ENCODE measurements at regions not wholly inside any gene's neighbourhood (a gene's known extent, or its start where the extent isn't known, plus 50 kb on each side); places are given as distances from the start of the nearest gene placed in this dataset.
A peak's percentile ranks its signal among the peaks of the same experiment; 100 is the strongest.

- WGBS (ENCODE audit: insufficient coverage), result 93% methylated on average over 6 of the region's 6 CpGs
- TF ChIP-seq CTCF (IDR thresholded peaks at IDR 0.05), result no peak
- intact Hi-C loops (cut with micrococcal nuclease), result no loop called here
- H3K27me3 Mint-ChIP-seq (ENCODE audit: low read depth in 3 of 3), result peaks cover 0 to 5% (median 2%) of the 10 kb centered on the region in 3 donors
- peak overlapping the region in 1 of 2 donors; percentile 72 for H3K27ac ChIP-seq (ENCODE audit: low read depth in 1 of 2, low read length in 2 of 2)
- H3K4me3 ChIP-seq (replicated peaks in 1 of 3; ENCODE audit: low read depth in 2 of 3, low read length in 3 of 3), result no peak overlapping the region
- H3K4me1 ChIP-seq (ENCODE audit: control insufficient read depth in 1 of 2, insufficient read depth in 2 of 2, low read length in 2 of 2), result peaks cover 37 to 44% of the 10 kb centered on the region in 2 donors
- peak overlapping the region in 4 of 7 donors; percentile 70 to 89 (median 80) for H3K27ac Mint-ChIP-seq
- H2AFZ ChIP-seq (ENCODE audit: insufficient read depth, low read depth, low read length, poor library complexity, severe bottlenecking), result peak overlapping the region; percentile 77
- no peaks in the 10 kb centered on the region for H3K36me3 ChIP-seq (replicated peaks in 1 of 2; ENCODE audit: control insufficient read depth in 1 of 2, insufficient read depth in 2 of 2, low read length in 2 of 2)
- H4K20me1 ChIP-seq (ENCODE audit: insufficient read depth, low read length), result no peaks in the 10 kb centered on the region
- H3K9me3 ChIP-seq (replicated peaks in 1 of 2; ENCODE audit: control insufficient read depth in 1 of 2, insufficient read depth in 1 of 2, low read length in 2 of 2), result no peaks in the 10 kb centered on the region
- H3K79me2 ChIP-seq (ENCODE audit: insufficient read depth, low read length), result no peaks in the 10 kb centered on the region
- no peak overlapping the region for H3K4me3 Mint-ChIP-seq
- peaks cover 47% of the 10 kb centered on the region for H3K4me1 Mint-ChIP-seq
- peaks cover 6 to 8% of the 10 kb centered on the region in 2 donors for H3K36me3 Mint-ChIP-seq
- peak overlapping the region; percentile 32 for H3K9ac ChIP-seq (ENCODE audit: insufficient read depth, low read length, poor library complexity, severe bottlenecking)
- peaks cover 0 to 9% (median 3%) of the 10 kb centered on the region in 7 donors for H3K9me3 Mint-ChIP-seq
- no peaks in the 10 kb centered on the region for H3K27me3 ChIP-seq (ENCODE audit: control insufficient read depth in 2 of 2, insufficient read depth in 2 of 2, low read length in 2 of 2)
- peak in 1 of 3 donors; percentile 43 for DNase-seq
- no peak overlapping the region for H3K4me2 ChIP-seq (replicated peaks; ENCODE audit: extremely low read depth, low read length, poor library complexity, severe bottlenecking)
These were observed 253.6 kb upstream of the IRF2BP2 start for GRCh38 chr1:234863551-234863971.

- Histone ChIP-seq H3K27me3 (ENCODE audit: control insufficient read depth in 2 of 2, insufficient read depth in 2 of 2, low read length in 2 of 2) (no peaks in the 10 kb centered on the region), H4K20me1 (ENCODE audit: insufficient read depth, low read length) (no peaks in the 10 kb centered on the region), H3K36me3 (replicated peaks in 1 of 2; ENCODE audit: control insufficient read depth in 1 of 2, insufficient read depth in 2 of 2, low read length in 2 of 2) (no peaks in the 10 kb centered on the region), H3K9ac (ENCODE audit: insufficient read depth, low read length, poor library complexity, severe bottlenecking) (peak overlapping the region; percentile 32), H3K79me2 (ENCODE audit: insufficient read depth, low read length) (no peaks in the 10 kb centered on the region), H3K9me3 (replicated peaks in 1 of 2; ENCODE audit: control insufficient read depth in 1 of 2, insufficient read depth in 1 of 2, low read length in 2 of 2) (no peaks in the 10 kb centered on the region), H2AFZ (ENCODE audit: insufficient read depth, low read depth, low read length, poor library complexity, severe bottlenecking) (peak overlapping the region; percentile 77), H3K27ac (ENCODE audit: low read depth in 1 of 2, low read length in 2 of 2) (peak overlapping the region; percentile 1 to 72), H3K4me2 (replicated peaks; ENCODE audit: extremely low read depth, low read length, poor library complexity, severe bottlenecking) (peak overlapping the region; percentile 55), H3K4me3 (replicated peaks in 1 of 3; ENCODE audit: low read depth in 2 of 3, low read length in 3 of 3) (peak overlapping the region in 1 of 3 experiments; percentile 47), H3K4me1 (ENCODE audit: control insufficient read depth in 1 of 2, insufficient read depth in 2 of 2, low read length in 2 of 2) (peaks cover 42 to 48% of the 10 kb centered on the region in 2 donors)
- peak overlapping the region; percentile 68 to 85 for H3K4me3 Mint-ChIP-seq
- intact Hi-C loops (cut with micrococcal nuclease), result no loop called here
- H3K9me3 Mint-ChIP-seq, result peaks cover 0 to 8% (median 3%) of the 10 kb centered on the region in 7 donors
- peak in 2 of 3 donors; percentile 43 to 53 for DNase-seq
- H3K27ac Mint-ChIP-seq, result peak overlapping the region in 5 of 7 donors; percentile 70 to 89 (median 78)
- peaks cover 52% of the 10 kb centered on the region for H3K4me1 Mint-ChIP-seq
- TF ChIP-seq CTCF (IDR thresholded peaks at IDR 0.05), result no peak
- WGBS (ENCODE audit: insufficient coverage), result 4% methylated on average over 9 of the region's 13 CpGs
- H3K36me3 Mint-ChIP-seq, result peaks cover 5 to 8% of the 10 kb centered on the region in 2 donors
- peaks cover 0 to 4% (median 2%) of the 10 kb centered on the region in 3 donors for H3K27me3 Mint-ChIP-seq (ENCODE audit: low read depth in 3 of 3)
These were observed 253.1 kb upstream of the IRF2BP2 start for GRCh38 chr1:234862944-234863515.

Measured in CD14-positive monocyte (primary cell).